NCI-H1417 treated with DMSO at 0.1 percent for 48 hours (cell line): ENCODE measurements at regions not wholly inside any gene's neighbourhood (a gene's known extent, or its start where the extent isn't known, plus 50 kb on each side); places are given as distances from the start of the nearest gene placed in this dataset.

Source experiments
- DNase-seq: peaks from one replicate; lab custom pipeline; 2025; lab: John Stamatoyannopoulos, UW

DNA sequence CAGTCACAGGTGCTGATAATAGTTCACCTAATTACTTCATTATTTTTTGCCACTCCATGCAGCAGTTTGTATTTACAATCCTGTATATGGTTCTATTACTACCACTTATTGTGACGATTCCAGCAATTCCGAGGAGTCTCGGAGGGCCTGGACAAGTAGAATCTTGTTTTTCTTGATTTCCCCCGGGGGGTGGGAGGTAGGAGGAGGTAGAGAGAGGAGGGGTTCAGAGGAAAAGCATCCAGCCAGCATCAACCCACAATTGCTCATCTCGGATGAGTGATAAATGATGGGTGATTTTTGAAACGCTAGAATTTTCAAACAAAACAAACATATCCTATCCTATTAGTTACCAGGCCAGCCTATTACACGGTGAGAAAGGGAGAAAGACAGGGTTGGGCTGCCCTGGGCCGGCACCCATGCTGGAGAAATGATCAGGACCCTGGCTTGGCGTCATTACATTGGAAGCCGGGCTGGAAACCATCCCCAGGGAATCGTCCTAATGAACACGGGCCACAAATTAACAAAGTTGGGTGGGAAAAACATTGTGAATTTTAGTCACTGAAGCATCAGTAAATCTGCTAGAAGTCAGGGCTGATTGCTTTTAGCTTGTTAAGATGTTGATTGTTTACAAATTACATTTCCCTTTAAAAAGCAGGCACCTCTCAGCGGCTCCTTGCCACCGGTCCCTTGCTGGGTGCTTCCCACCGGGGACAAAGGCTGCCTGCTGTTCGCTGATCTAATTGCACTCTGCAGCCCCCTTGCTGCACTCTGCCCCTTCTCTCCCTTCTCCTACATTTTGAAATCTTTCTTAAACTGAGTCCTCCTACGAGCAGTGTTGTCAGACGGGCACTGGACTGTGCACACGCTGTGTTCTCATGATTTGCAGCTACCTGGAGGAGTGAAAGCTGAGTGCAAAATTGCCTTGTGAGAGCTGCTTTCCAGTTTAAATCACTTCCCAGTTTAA lies 95.5 kb downstream of the FAM204A start:
- DNase-seq = peak; percentile 23

- DNase-seq = no peak
Observed at GRCh38 chr10:118243907-118244306, 98.2 kb downstream of the FAM204A start.

- DNase-seq = peak; percentile 19
Observed at GRCh38 chr10:118241229-118242137, 100.6 kb downstream of the FAM204A start.

GRCh38 chr10:118239236-118239630 lies 102.9 kb downstream of the FAM204A start:
- no peak for DNase-seq

- no peak for DNase-seq
Observed at GRCh38 chr10:118238573-118239235, 103.4 kb downstream of the FAM204A start.

- DNase-seq = no peak
Observed at GRCh38 chr10:118237930-118238329, 104.2 kb downstream of the FAM204A start.

DNA sequence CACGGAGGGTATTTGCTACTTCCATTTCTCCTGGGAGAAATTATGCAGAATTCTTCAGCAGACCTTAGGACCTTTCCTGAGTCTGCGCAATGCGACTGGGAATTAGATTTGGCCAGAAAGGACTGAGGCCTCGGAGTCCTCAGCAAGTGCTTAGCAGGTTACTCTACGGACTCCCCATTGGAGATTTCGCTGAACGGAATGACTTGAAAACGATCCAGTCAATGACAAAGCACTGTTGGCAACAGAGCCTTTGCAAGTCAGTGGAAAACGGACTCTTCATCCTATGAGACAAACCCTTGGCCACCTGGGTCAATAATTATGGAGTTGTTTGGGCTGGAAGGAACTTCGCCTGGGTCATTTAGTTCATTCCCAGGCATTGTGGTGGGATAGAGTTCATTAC lies 107.4 kb downstream of the FAM204A start:
- no peak for DNase-seq

- DNase-seq = no peak
Observed at GRCh38 chr10:118220346-118220850, 121.7 kb downstream of the FAM204A start.

DNA sequence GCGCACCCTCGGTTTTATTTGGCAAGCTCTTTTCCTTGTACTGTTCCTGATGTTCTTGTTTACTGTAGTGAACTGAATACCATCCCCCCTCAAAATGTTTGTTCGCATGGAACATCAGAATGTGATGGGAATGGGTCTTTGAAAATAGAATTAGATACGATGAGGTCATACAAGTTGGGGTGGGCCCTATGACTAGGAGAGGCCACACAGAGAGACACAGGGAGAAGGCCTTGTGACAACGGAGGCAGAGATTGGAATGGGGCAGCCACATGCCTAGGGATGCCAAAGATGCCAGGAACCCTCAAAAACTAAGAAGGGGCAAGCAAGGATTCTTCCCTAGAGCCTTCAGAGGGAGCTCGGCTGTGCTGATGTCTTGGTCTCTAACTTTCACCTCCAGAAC lies 123.6 kb downstream of the FAM204A start:
- DNase-seq = no peak

DNA sequence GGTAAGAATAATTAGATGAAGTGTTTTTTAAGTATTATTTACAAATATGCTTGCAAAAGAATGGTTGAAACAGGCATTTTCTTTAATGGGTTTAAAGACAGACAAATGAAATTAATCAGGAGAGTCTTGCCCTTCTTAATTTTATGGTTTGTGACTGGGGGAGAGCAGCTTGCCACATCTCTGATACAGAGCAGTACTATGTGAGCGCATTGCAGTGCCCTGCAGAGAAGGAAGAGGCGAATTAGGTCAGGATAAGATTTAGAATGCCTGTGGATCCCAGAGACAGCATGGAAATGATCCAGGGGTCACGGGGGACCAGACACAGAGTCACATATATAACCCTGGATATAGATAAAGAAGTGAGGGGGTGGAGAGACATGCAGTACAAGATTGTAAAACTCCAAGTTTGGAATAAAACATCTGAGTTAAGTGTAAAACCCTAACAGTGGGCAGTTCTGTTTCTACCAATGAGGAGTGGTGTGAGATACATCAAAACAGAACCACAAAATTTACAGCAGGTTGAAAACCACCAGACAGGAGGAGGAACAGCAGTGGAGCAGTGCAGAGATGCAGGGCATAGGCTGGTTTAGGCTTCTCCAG lies 125.5 kb downstream of the FAM204A start:
- DNase-seq = no peak

GRCh38 chr10:118216020-118216419 lies 126.1 kb downstream of the FAM204A start:
- no peak for DNase-seq

DNA sequence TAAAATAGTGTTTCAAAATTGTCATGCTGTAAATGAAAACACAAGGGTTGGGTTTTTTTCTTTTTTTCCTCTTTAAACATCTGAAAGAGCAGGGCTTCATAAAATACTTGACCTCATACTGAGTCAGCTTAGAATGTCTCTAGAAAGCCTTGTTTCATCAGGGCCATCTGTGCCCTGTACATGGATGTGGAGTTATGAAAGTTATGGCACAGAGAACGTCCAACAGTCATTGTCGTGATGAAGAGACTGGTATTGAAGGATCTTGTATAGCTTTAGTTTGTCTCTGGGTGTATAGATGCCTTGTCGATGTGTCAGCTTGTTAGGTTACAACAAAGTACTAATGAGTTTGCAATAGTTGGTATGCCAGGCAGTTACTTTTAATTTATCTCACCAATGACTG lies 127.3 kb downstream of the FAM204A start:
- DNase-seq = no peak

GRCh38 chr10:118213436-118213835 lies 128.7 kb downstream of the FAM204A start:
- DNase-seq = no peak

- no peak for DNase-seq
Observed at GRCh38 chr10:118210276-118210675, 131.8 kb downstream of the FAM204A start.

DNA sequence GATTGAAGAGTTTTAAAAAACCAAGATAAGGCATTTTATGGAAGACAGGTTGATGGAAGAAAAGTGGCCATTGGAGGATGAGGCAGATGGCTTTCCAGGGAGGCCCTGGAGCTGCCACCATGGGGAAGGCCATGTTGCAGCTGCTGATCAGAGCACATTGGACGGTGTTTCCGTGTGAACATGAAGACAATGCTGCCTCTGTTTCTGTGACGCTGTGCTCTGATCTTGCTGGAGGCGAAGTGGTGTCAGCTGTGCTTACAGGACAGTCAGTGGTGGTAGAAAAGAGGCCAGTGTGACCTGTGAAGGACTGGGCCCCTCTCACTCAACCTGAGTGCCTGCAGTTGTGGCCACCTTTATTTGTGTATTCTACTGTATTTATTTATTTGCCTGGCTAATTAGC lies 132.9 kb downstream of the FAM204A start:
- no peak for DNase-seq

DNA sequence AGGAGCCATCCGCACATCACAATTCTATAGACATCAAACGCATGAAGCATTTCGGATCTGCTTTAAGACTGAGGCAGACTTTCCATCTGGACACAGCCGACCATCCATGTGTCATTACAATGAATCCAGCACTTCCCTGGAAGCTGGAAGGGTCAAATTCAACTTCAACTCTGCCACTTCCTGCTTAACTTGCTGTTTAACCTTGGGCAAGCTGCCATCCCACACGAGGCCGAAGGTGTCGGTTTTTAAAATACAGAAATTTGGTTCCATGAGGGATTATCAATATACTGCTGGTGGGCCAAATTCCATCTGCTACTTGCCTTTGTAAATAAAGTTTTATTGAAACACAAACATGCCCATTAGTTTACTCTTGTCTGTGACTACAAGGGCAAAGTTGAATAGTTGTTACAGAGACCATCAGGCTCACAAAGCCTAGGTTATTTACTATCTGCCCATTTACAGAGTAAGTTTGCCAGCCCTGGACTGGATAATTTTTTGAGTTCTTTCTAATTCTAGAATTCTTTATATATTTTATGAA lies 134.6 kb downstream of the FAM204A start:
- DNase-seq = no peak

- no peak for DNase-seq
Observed at GRCh38 chr10:118204292-118204943, 137.7 kb downstream of the FAM204A start.

DNA sequence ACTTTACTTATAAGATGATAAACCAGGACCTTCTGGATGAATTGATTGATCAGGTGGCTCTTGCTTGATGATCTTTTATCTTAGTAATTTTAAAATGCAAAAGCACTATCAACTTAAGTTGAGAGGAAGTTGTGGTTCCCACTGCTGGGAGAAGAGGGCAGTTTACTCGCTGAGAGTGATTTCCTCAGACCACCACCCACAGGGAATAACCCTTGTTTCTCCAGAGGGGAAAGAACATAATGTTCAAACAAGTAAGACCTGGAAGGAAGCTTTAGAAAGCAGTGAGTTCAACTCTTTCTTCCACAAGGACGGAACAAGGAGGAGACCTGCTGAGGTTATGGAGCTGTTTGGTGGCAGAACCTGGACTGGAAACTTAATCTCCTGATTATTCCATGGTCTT lies 138.7 kb downstream of the FAM204A start:
- DNase-seq = no peak

DNA sequence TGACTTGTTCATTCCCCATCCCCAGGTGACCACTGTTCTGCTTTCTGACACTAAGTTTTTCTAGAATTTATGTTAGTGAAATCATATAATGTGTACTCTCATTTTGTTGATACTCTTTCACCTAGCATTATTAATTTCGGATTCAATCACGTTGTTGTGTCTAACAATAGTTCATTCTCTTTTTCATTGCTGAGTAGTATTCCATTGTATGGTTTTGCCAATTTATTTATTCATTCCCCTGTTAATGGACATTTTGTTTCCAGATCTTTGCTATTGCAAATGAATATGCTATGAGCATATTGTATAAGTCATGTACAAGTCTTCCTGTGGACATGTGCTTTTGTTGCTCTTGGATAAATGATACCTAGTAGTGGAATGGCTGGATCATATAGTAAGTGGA lies 146.4 kb downstream of the FAM204A start:
- no peak for DNase-seq

DNA sequence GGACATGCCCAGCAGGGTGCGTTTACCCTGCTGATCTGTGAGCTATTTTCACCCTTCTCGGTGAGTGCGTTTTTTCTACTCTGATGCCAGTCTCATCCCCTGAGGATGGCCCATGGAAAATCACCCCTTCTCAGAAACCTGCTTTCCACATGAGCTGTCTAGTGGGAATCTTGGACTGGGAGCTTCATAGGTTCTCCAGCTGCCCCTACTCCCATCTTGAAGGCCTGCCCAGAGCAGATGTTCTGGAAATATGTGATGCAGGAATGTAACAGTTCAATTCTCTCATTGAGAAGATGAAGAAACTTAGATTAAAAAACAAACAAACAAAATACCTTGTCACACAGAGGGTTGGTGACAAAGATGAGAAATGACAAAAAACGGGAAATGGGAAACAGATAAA lies 146.9 kb upstream of the RAB11FIP2 start:
- DNase-seq = no peak

DNA sequence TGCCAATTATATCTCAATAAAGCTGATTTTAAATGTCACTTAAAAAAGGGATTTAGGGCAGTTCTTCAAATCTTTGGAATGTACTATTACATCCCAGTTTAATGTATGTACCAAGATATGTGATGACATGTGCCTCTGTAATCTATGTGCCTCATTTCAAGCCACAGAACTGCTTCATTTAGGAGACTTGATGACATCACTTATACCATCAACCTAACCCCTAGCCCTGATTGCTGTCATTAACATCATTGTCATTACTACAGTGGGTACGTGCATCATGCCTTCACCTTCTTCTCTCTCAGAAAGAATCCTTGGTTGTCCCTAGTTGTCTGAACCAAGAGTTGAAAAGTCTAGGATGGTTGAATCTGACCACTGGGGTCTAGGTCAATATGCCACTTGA lies 134.3 kb upstream of the RAB11FIP2 start:
- no peak for DNase-seq
